WTC11 (cell line): ENCODE measurements at regions not wholly inside any gene's neighbourhood (a gene's known extent, or its start where the extent isn't known, plus 50 kb on each side); places are given as distances from the start of the nearest gene placed in this dataset.

Experiments used
- ATAC-seq: fragments of 200-7000 bp; cut with Tn5 transposase; 2 replicates; pipeline ENCODE4 v1.10.0; 2021; ENCODE audit warnings: mild to moderate bottlenecking, moderate library complexity
- CTCF ChIA-PET: fragments of 300-600 bp; sonication (Branson Sonifier 250); formaldehyde crosslinking; loops from one replicate; lab custom pipeline; 2021; ENCODE audit warnings: antibody characterized with exemption; lab: Charles Lee
- POLR2A ChIA-PET: fragments of 350-600 bp; sonication (Branson Sonifier 250); formaldehyde crosslinking; loops from one replicate; lab custom pipeline; 2021; ENCODE audit warnings: antibody characterized with exemption; lab: Charles Lee
- DNase-seq: peaks from one replicate; pipeline ENCODE4 v3.0.0; 2021; ENCODE audit warnings: low spot score
- H3K27ac Mint-ChIP-seq: 2 replicates; pipeline ENCODE4 v1.8.0; 2021; ENCODE audit warnings: mixed read lengths
- H3K27me3 Mint-ChIP-seq: 2 replicates; pipeline ENCODE4 v1.8.0; 2021; ENCODE audit warnings: low read depth, mild to moderate bottlenecking, moderate library complexity, mixed read lengths
- H3K36me3 Mint-ChIP-seq: 2 replicates; pipeline ENCODE4 v1.8.0; 2021; ENCODE audit warnings: mixed read lengths
- H3K4me1 Mint-ChIP-seq: 2 replicates; pipeline ENCODE4 v1.8.0; 2022; ENCODE audit warnings: mixed read lengths
- H3K4me3 Mint-ChIP-seq: 2 replicates; pipeline ENCODE4 v1.8.0; 2021; ENCODE audit warnings: mild to moderate bottlenecking, moderate library complexity, mixed read lengths
- H3K9me3 Mint-ChIP-seq: 2 replicates; pipeline ENCODE4 v1.8.0; 2021; ENCODE audit warnings: mixed read lengths
- CREM ChIP-seq: sonication (generic); formaldehyde crosslinking; IDR thresholded peaks from 2 replicates; pipeline ENCODE4 v1.8.1; 2022; ENCODE audit warnings: mild to moderate bottlenecking, missing genetic modification reagents, moderate library complexity
- EMX1 ChIP-seq: fragments of 250-450 bp; sonication (Bioruptor Pico); IDR thresholded peaks from 2 replicates; pipeline ENCODE4 v1.8.0; 2021; ENCODE audit warnings: mild to moderate bottlenecking
- ETV6 ChIP-seq: sonication (generic); formaldehyde crosslinking; IDR thresholded peaks from 2 replicates; pipeline ENCODE4 v1.8.1; 2022; ENCODE audit warnings: mild to moderate bottlenecking, missing genetic modification reagents
- FOXK1 ChIP-seq: sonication (generic); formaldehyde crosslinking; IDR thresholded peaks from 2 replicates; pipeline ENCODE4 v1.8.0; 2022; ENCODE audit warnings: mild to moderate bottlenecking, moderate library complexity, missing genetic modification reagents
- FOXP1 ChIP-seq: sonication (generic); formaldehyde crosslinking; IDR thresholded peaks from 2 replicates; pipeline ENCODE4 v1.8.0; 2022; ENCODE audit warnings: missing genetic modification reagents, mild to moderate bottlenecking, moderate library complexity, borderline replicate concordance
- GTF2I ChIP-seq: fragments of 250-450 bp; sonication (Bioruptor Pico); conservative IDR thresholded peaks from 2 replicates; pipeline ENCODE4 v1.4.0; 2021; ENCODE audit warnings: mild to moderate bottlenecking
- RORB ChIP-seq: fragments of 250-450 bp; sonication (Bioruptor Pico); IDR thresholded peaks from 2 replicates; pipeline ENCODE4 v1.9.0; 2021; ENCODE audit warnings: mild to moderate bottlenecking
- TCF7 ChIP-seq: sonication (generic); formaldehyde crosslinking; IDR thresholded peaks from 2 replicates; pipeline ENCODE4 v1.8.0; 2022; ENCODE audit warnings: mild to moderate bottlenecking, low read depth, missing genetic modification reagents, moderate library complexity
- ZBTB21 ChIP-seq: sonication (generic); formaldehyde crosslinking; IDR thresholded peaks from 2 replicates; pipeline ENCODE4 v1.8.1; 2023; ENCODE audit warnings: mild to moderate bottlenecking, missing genetic modification reagents, borderline replicate concordance
- ZNF121 ChIP-seq: sonication (generic); formaldehyde crosslinking; IDR thresholded peaks from 2 replicates; pipeline ENCODE4 v1.8.0; 2023; ENCODE audit warnings: missing genetic modification reagents
- ZNF263 ChIP-seq: sonication (generic); formaldehyde crosslinking; IDR thresholded peaks from 2 replicates; pipeline ENCODE4 v1.8.1; 2022; ENCODE audit warnings: low read depth, mild to moderate bottlenecking, moderate library complexity, missing genetic modification reagents
- ZNF671 ChIP-seq: fragments of 250-450 bp; sonication (Bioruptor Pico); IDR thresholded peaks from 2 replicates; pipeline ENCODE4 v1.8.0; 2021; ENCODE audit warnings: mild to moderate bottlenecking
- TF ChIP-seq, protein P1 (sequence below): sonication (generic); formaldehyde crosslinking; conservative IDR thresholded peaks from 2 replicates; pipeline ENCODE4 v1.8.1; 2022; ENCODE audit warnings: mild to moderate bottlenecking, missing genetic modification reagents
- TF ChIP-seq, protein P2 (sequence below): sonication (generic); formaldehyde crosslinking; IDR thresholded peaks from 2 replicates; pipeline ENCODE4 v1.8.1; 2023; ENCODE audit warnings: mild to moderate bottlenecking, missing genetic modification reagents
- TF ChIP-seq, protein P3 (sequence below): sonication (generic); formaldehyde crosslinking; IDR thresholded peaks from 2 replicates; pipeline ENCODE4 v1.8.0; 2023; ENCODE audit warnings: mild to moderate bottlenecking, missing genetic modification reagents
- TF ChIP-seq, protein P4 (sequence below): sonication (generic); formaldehyde crosslinking; IDR thresholded peaks from 2 replicates; pipeline ENCODE4 v1.8.1; 2022; ENCODE audit warnings: mild to moderate bottlenecking, missing genetic modification reagents, moderate library complexity, borderline replicate concordance
- TF ChIP-seq, protein P5 (sequence below): fragments of 250-450 bp; sonication (Bioruptor Pico); IDR thresholded peaks from 2 replicates; pipeline ENCODE4 v1.9.0; 2021; ENCODE audit warnings: mild to moderate bottlenecking
- TF ChIP-seq, protein P6 (sequence below): sonication (generic); formaldehyde crosslinking; IDR thresholded peaks from 2 replicates; pipeline ENCODE4 v1.8.0; 2022; ENCODE audit warnings: mild to moderate bottlenecking, missing genetic modification reagents
- TF ChIP-seq, protein P7 (sequence below): sonication (generic); formaldehyde crosslinking; IDR thresholded peaks from 2 replicates; pipeline ENCODE4 v1.8.1; 2023; ENCODE audit warnings: mild to moderate bottlenecking, missing genetic modification reagents, moderate library complexity
- TF ChIP-seq, protein P8 (sequence below): sonication (generic); formaldehyde crosslinking; conservative IDR thresholded peaks from 2 replicates; pipeline ENCODE4 v1.8.1; 2023; ENCODE audit warnings: mild to moderate bottlenecking, low read depth, missing genetic modification reagents, moderate library complexity
- TF ChIP-seq, protein P9 (sequence below): fragments of 200-600 bp; IDR thresholded peaks from 2 replicates; pipeline ENCODE4 v1.8.0; 2022; ENCODE audit warnings: antibody characterized with exemption
- TF ChIP-seq, protein P10 (sequence below): sonication (generic); formaldehyde crosslinking; IDR thresholded peaks from 2 replicates; pipeline ENCODE4 v1.8.1; 2022; ENCODE audit warnings: mild to moderate bottlenecking, moderate library complexity, missing genetic modification reagents

DNA sequence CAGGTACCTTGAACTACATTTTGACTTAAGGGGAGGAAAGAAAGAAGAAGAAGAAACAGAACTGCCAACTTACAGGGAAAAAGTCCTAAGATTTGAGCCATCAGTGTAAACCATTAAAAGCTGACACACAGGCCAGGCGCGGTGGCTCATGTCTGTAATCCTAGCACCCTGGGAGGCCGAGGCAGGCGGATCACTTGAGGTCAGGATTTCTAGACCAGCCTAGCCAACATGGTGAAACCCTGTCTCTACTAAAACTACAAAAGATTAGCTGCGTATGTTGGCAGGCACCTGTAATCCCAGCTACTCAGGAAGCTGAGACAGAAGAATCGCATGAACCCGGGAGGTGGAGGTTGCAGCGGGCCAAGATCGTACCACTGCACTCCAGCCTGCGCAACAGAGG, 389.7 kb upstream of the FAM241A start:
- H3K27me3 Mint-ChIP-seq = no peaks in the 10 kb centered on the region
- H3K4me3 Mint-ChIP-seq = no peak overlapping the region
- ChIA-PET CTCF (no interaction called here), POLR2A (no interaction called here)
- DNase-seq (no peak), ATAC-seq (no peak)
- no peak overlapping the region for H3K27ac Mint-ChIP-seq
- H3K9me3 Mint-ChIP-seq = no peaks in the 10 kb centered on the region; the same call in 1 of the 2 replicates
- TF ChIP-seq, protein P1, sequence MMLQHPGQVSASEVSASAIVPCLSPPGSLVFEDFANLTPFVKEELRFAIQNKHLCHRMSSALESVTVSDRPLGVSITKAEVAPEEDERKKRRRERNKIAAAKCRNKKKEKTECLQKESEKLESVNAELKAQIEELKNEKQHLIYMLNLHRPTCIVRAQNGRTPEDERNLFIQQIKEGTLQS = no peak
- TF ChIP-seq, protein P2, sequence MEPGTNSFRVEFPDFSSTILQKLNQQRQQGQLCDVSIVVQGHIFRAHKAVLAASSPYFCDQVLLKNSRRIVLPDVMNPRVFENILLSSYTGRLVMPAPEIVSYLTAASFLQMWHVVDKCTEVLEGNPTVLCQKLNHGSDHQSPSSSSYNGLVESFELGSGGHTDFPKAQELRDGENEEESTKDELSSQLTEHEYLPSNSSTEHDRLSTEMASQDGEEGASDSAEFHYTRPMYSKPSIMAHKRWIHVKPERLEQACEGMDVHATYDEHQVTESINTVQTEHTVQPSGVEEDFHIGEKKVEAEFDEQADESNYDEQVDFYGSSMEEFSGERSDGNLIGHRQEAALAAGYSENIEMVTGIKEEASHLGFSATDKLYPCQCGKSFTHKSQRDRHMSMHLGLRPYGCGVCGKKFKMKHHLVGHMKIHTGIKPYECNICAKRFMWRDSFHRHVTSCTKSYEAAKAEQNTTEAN (CRISPR knock-in tag) = no peak
- TF ChIP-seq FOXP1 (CRISPR knock-in tag) (no peak), RORB (CRISPR knock-in tag) (no peak), EMX1 (CRISPR knock-in tag) (no peak), ZNF121 (CRISPR knock-in tag) (no peak), FOXK1 (CRISPR knock-in tag) (no peak), ZNF263 (CRISPR knock-in tag) (no peak), GTF2I (CRISPR knock-in tag) (no peak), TCF7 (CRISPR knock-in tag) (no peak), CREM (CRISPR knock-in tag) (no peak), ZBTB21 (CRISPR knock-in tag) (no peak)
- TF ChIP-seq, protein P3, sequence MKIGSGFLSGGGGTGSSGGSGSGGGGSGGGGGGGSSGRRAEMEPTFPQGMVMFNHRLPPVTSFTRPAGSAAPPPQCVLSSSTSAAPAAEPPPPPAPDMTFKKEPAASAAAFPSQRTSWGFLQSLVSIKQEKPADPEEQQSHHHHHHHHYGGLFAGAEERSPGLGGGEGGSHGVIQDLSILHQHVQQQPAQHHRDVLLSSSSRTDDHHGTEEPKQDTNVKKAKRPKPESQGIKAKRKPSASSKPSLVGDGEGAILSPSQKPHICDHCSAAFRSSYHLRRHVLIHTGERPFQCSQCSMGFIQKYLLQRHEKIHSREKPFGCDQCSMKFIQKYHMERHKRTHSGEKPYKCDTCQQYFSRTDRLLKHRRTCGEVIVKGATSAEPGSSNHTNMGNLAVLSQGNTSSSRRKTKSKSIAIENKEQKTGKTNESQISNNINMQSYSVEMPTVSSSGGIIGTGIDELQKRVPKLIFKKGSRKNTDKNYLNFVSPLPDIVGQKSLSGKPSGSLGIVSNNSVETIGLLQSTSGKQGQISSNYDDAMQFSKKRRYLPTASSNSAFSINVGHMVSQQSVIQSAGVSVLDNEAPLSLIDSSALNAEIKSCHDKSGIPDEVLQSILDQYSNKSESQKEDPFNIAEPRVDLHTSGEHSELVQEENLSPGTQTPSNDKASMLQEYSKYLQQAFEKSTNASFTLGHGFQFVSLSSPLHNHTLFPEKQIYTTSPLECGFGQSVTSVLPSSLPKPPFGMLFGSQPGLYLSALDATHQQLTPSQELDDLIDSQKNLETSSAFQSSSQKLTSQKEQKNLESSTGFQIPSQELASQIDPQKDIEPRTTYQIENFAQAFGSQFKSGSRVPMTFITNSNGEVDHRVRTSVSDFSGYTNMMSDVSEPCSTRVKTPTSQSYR (CRISPR knock-in tag) = no peak
- TF ChIP-seq, protein P4, sequence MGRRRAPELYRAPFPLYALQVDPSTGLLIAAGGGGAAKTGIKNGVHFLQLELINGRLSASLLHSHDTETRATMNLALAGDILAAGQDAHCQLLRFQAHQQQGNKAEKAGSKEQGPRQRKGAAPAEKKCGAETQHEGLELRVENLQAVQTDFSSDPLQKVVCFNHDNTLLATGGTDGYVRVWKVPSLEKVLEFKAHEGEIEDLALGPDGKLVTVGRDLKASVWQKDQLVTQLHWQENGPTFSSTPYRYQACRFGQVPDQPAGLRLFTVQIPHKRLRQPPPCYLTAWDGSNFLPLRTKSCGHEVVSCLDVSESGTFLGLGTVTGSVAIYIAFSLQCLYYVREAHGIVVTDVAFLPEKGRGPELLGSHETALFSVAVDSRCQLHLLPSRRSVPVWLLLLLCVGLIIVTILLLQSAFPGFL = no peak
- TF ChIP-seq, protein P5, sequence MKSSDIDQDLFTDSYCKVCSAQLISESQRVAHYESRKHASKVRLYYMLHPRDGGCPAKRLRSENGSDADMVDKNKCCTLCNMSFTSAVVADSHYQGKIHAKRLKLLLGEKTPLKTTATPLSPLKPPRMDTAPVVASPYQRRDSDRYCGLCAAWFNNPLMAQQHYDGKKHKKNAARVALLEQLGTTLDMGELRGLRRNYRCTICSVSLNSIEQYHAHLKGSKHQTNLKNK (CRISPR knock-in tag) = no peak
- TF ChIP-seq, protein P6, sequence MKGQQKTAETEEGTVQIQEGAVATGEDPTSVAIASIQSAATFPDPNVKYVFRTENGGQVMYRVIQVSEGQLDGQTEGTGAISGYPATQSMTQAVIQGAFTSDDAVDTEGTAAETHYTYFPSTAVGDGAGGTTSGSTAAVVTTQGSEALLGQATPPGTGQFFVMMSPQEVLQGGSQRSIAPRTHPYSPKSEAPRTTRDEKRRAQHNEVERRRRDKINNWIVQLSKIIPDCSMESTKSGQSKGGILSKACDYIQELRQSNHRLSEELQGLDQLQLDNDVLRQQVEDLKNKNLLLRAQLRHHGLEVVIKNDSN (CRISPR knock-in tag) = no peak
- H3K4me1 Mint-ChIP-seq = peaks cover 13% of the 10 kb centered on the region
- no peaks in the 10 kb centered on the region for H3K36me3 Mint-ChIP-seq

DNA sequence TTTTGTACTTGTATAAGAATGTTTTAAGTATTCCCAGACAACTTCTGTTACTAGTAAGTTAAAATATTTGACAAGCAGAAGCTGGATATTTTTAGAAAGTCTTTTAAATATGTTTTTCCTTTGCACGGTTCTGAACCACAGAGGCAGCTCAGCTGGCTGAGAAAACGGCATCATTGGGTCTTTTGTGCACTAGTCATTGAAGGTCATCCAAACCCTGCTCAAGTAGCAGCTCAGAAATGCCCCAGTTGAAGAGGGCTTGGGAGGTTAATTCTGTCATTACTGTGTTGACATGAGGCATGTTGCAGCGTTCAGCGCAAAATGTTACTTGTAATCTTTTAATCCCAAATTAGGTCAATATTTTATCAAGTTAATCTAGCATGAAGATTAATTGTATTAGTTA, 383.7 kb upstream of the FAM241A start:
- no peaks in the 10 kb centered on the region for H3K36me3 Mint-ChIP-seq
- TF ChIP-seq, protein P7, sequence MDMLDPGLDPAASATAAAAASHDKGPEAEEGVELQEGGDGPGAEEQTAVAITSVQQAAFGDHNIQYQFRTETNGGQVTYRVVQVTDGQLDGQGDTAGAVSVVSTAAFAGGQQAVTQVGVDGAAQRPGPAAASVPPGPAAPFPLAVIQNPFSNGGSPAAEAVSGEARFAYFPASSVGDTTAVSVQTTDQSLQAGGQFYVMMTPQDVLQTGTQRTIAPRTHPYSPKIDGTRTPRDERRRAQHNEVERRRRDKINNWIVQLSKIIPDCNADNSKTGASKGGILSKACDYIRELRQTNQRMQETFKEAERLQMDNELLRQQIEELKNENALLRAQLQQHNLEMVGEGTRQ (CRISPR knock-in tag) = no peak
- no peak for TF ChIP-seq RORB (CRISPR knock-in tag)
- TF ChIP-seq ETV6 (CRISPR knock-in tag) = no peak
- TF ChIP-seq, protein P8, sequence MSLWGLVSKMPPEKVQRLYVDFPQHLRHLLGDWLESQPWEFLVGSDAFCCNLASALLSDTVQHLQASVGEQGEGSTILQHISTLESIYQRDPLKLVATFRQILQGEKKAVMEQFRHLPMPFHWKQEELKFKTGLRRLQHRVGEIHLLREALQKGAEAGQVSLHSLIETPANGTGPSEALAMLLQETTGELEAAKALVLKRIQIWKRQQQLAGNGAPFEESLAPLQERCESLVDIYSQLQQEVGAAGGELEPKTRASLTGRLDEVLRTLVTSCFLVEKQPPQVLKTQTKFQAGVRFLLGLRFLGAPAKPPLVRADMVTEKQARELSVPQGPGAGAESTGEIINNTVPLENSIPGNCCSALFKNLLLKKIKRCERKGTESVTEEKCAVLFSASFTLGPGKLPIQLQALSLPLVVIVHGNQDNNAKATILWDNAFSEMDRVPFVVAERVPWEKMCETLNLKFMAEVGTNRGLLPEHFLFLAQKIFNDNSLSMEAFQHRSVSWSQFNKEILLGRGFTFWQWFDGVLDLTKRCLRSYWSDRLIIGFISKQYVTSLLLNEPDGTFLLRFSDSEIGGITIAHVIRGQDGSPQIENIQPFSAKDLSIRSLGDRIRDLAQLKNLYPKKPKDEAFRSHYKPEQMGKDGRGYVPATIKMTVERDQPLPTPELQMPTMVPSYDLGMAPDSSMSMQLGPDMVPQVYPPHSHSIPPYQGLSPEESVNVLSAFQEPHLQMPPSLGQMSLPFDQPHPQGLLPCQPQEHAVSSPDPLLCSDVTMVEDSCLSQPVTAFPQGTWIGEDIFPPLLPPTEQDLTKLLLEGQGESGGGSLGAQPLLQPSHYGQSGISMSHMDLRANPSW = no peak
- TF ChIP-seq, protein P9, sequence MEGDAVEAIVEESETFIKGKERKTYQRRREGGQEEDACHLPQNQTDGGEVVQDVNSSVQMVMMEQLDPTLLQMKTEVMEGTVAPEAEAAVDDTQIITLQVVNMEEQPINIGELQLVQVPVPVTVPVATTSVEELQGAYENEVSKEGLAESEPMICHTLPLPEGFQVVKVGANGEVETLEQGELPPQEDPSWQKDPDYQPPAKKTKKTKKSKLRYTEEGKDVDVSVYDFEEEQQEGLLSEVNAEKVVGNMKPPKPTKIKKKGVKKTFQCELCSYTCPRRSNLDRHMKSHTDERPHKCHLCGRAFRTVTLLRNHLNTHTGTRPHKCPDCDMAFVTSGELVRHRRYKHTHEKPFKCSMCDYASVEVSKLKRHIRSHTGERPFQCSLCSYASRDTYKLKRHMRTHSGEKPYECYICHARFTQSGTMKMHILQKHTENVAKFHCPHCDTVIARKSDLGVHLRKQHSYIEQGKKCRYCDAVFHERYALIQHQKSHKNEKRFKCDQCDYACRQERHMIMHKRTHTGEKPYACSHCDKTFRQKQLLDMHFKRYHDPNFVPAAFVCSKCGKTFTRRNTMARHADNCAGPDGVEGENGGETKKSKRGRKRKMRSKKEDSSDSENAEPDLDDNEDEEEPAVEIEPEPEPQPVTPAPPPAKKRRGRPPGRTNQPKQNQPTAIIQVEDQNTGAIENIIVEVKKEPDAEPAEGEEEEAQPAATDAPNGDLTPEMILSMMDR = no peak
- no peak for TF ChIP-seq ZNF671
- TF ChIP-seq, protein P10, sequence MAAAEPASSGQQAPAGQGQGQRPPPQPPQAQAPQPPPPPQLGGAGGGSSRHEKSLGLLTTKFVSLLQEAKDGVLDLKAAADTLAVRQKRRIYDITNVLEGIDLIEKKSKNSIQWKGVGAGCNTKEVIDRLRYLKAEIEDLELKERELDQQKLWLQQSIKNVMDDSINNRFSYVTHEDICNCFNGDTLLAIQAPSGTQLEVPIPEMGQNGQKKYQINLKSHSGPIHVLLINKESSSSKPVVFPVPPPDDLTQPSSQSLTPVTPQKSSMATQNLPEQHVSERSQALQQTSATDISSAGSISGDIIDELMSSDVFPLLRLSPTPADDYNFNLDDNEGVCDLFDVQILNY (CRISPR knock-in tag) = no peak
- TF ChIP-seq, protein P1 = no peak

More for the DNA sequence above, 383.7 kb upstream of the FAM241A start:
- Mint-ChIP-seq H3K9me3 (peaks cover 4% of the 10 kb centered on the region), H3K4me1 (no peaks in the 10 kb centered on the region), H3K4me3 (no peak overlapping the region), H3K27ac (no peak overlapping the region), H3K27me3 (peaks cover 8% of the 10 kb centered on the region)
- ChIA-PET POLR2A (no interaction called here), CTCF (interaction anchor here (1.3 kb wide), 1 partner anchor 93 kb away, joined by 4 read pairs; no protein-coding TSS in a partner anchor)
- ATAC-seq = no peak
- DNase-seq = no peak
